Lower lobe of right lung (tissue), 2 donors: ENCODE measurements at regions not wholly inside any gene's neighbourhood (a gene's known extent, or its start where the extent isn't known, plus 50 kb on each side); places are given as distances from the start of the nearest gene placed in this dataset.

Source experiments
- ATAC-seq, 2 donors: fragments of 200-7000 bp; cut with Tn5 transposase; one replicate each; pipeline ENCODE4 v1.9.1; 2020 to 2022; ENCODE audit warnings: mild to moderate bottlenecking in 2 of 2, moderate library complexity in 2 of 2
- DNase-seq: peaks from one replicate; pipeline ENCODE4 v3.0.0-alpha.2; 2020
- H3K27ac ChIP-seq: fragments of 200-600 bp; one replicate; pipeline ENCODE4 v1.8.0; 2022
- H3K27me3 ChIP-seq: fragments of 200-600 bp; one replicate; pipeline ENCODE4 v1.8.0; 2022; ENCODE audit warnings: low read depth
- H3K36me3 ChIP-seq: fragments of 200-600 bp; one replicate; pipeline ENCODE4 v1.8.0; 2022; ENCODE audit warnings: mild to moderate bottlenecking
- H3K4me1 ChIP-seq: fragments of 200-600 bp; one replicate; pipeline ENCODE4 v1.8.0; 2022
- H3K4me3 ChIP-seq: fragments of 200-600 bp; one replicate; pipeline ENCODE4 v1.8.0; 2022; ENCODE audit warnings: mild to moderate bottlenecking
- H3K9me3 ChIP-seq: fragments of 200-600 bp; one replicate; pipeline ENCODE4 v1.8.0; 2022
- intact Hi-C: fragments of 100-400 bp; cut with DNase I; formaldehyde crosslinking; loops from one replicate; pipeline ENCODE4 v1.11.0; 2022
- TF ChIP-seq, protein P1 (sequence below): fragments of 200-600 bp; IDR thresholded peaks from one replicate; pipeline ENCODE4 v1.8.0; 2022; ENCODE audit warnings: antibody characterized with exemption, mild to moderate bottlenecking
- donor health status: DM: no; HTN: yes; CAD: no; lungs with severe emphysema.

DNA sequence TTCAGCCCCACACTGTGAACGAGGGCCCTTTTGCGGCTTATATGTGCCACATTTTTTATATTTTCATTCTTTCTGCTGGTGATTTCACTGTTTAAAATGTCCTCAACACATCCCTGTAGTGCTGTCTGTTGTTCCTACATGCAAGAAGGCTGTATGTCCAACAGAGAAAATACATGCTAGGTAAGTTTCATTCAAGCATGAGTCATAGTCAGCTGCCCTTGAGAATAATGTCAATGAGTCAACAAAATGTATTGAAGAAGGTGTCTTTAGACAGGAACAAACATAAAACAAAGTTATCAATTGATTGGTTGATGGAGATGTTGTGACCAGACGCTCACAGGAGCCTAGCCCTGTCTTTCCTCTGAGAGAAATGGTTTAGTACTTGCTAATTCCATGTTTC lies 553.4 kb downstream of the PLPP3 start:
- no peak overlapping the region for H3K4me3 ChIP-seq
- H3K27me3 ChIP-seq, result no peaks in the 10 kb centered on the region
- H3K36me3 ChIP-seq, result no peaks in the 10 kb centered on the region
- DNase-seq (no peak), ATAC-seq (no peak)
- intact Hi-C loops, result no loop called here
- H3K27ac ChIP-seq, result no peak overlapping the region
- H3K4me1 ChIP-seq, result no peaks in the 10 kb centered on the region
- no peaks in the 10 kb centered on the region for H3K9me3 ChIP-seq
- TF ChIP-seq, protein P1, sequence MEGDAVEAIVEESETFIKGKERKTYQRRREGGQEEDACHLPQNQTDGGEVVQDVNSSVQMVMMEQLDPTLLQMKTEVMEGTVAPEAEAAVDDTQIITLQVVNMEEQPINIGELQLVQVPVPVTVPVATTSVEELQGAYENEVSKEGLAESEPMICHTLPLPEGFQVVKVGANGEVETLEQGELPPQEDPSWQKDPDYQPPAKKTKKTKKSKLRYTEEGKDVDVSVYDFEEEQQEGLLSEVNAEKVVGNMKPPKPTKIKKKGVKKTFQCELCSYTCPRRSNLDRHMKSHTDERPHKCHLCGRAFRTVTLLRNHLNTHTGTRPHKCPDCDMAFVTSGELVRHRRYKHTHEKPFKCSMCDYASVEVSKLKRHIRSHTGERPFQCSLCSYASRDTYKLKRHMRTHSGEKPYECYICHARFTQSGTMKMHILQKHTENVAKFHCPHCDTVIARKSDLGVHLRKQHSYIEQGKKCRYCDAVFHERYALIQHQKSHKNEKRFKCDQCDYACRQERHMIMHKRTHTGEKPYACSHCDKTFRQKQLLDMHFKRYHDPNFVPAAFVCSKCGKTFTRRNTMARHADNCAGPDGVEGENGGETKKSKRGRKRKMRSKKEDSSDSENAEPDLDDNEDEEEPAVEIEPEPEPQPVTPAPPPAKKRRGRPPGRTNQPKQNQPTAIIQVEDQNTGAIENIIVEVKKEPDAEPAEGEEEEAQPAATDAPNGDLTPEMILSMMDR, result no peak

DNA sequence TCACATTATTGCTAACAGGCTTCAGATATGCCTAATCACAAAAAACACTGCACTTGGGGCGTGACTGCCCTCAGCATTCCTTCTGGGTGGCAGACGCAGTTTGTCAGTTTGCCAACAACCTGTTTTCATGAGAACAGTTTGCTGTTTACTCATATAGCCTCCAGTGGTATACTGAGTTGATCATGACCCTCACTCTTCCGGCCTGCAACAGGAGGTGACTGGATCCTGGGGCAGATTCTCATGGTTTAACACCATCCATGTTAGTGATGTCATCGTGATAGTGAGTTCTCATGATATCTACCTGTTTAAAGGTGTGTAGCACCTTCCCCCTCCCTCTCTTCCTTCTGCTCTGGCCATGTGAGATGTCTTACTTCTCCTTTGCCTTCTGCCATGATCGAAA lies 555.2 kb downstream of the PLPP3 start:
- TF ChIP-seq, protein P1, result no peak
- Histone ChIP-seq H3K9me3 (no peaks in the 10 kb centered on the region), H3K27me3 (no peaks in the 10 kb centered on the region), H3K36me3 (no peaks in the 10 kb centered on the region), H3K4me3 (no peak overlapping the region), H3K4me1 (no peaks in the 10 kb centered on the region), H3K27ac (no peak overlapping the region)
- intact Hi-C loops, result no loop called here
- DNase-seq (no peak), ATAC-seq (no peak)

DNA sequence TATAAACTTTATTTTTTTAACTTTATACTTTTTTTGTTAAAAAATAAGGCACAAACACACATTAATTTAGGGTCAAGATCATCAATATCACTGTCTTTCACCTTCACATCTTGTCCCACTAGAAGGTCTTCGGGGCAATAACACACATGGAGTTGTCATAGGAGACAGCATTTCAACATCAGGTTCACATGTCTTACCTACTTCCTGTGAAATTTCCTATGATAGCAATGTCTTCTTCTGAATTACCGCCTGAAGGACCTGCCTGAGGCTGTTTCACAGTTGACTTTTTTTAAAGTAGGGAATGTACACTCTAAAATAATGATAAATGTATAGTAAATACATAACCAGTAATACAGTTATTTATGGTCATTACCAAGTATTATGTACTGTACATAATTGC lies 559.4 kb downstream of the PLPP3 start:
- no peaks in the 10 kb centered on the region for H3K9me3 ChIP-seq
- H3K27me3 ChIP-seq, result no peaks in the 10 kb centered on the region
- TF ChIP-seq, protein P1, result no peak
- intact Hi-C loops, result no loop called here
- H3K4me1 ChIP-seq, result no peaks in the 10 kb centered on the region
- no peak overlapping the region for H3K4me3 ChIP-seq
- no peaks in the 10 kb centered on the region for H3K36me3 ChIP-seq
- DNase-seq, result no peak
- ATAC-seq, result no peak
- no peak overlapping the region for H3K27ac ChIP-seq

DNA sequence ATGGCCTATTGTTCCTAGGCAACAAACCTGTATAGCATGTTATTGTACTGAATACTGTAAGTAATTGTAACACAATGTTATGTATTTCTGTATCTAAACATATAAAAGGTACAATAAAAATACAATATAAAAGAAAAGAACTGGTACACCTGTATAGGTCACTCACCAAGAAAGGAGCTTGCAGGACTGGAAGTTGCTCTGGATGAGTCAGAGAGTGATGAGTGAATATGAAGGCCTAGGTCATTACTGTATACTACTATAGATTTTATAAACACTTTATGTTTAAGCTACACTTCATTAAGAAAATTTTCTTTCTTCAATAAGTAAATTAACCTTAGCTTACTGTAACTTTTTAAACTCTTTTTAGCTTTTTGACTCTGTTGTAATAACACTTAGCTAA lies 559.9 kb downstream of the PLPP3 start:
- TF ChIP-seq, protein P1, result no peak
- Histone ChIP-seq H3K4me3 (no peak overlapping the region), H3K27ac (no peak overlapping the region), H3K9me3 (no peaks in the 10 kb centered on the region), H3K36me3 (no peaks in the 10 kb centered on the region), H3K27me3 (no peaks in the 10 kb centered on the region), H3K4me1 (no peaks in the 10 kb centered on the region)
- intact Hi-C loops, result no loop called here
- ATAC-seq (no peak), DNase-seq (no peak)

DNA sequence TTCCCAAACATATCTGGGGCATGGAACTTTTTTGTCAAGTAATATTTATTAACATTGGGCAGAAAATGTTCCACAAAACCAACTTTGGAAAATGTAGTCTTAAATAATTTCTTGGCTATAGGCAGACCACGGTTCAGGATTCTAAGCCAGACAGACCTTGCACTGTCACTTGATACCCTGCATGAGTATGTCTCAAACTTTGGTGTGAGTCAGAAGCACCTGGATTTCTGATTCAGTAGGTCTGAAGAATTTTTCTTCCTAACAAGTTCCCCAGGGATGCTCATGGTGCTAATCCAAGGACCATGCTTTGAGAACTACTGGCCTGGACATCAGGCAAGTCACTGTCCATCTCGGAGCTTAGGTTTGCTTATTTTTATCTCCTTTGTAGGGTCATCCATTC lies 562.0 kb downstream of the PLPP3 start:
- TF ChIP-seq, protein P1, result no peak
- DNase-seq, result no peak
- Histone ChIP-seq H3K36me3 (no peaks in the 10 kb centered on the region), H3K27me3 (no peaks in the 10 kb centered on the region), H3K4me1 (no peaks in the 10 kb centered on the region), H3K9me3 (no peaks in the 10 kb centered on the region), H3K4me3 (no peak overlapping the region), H3K27ac (no peak overlapping the region)
- ATAC-seq, result no peak
- intact Hi-C loops, result no loop called here

DNA sequence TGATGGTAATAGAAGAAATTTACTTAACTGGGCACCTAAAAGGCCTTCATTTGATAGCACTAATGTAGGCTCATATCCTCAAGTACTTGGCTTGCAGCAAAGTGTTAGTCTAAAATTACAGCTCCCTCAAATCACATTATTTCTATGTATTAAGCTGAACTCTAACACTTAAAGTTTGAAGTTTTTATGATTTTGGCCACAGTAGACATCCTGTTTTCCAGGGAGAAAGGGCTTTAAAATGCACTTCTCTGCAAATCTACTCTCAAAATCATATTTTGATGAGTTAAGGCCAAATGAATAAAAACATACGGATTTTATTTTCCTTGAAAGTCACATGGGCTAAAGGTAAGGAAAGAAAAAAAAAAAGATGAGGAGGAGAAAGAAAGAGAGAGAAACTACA lies 575.5 kb downstream of the PLPP3 start:
- ATAC-seq, result no peak
- no peak overlapping the region for H3K27ac ChIP-seq
- no peaks in the 10 kb centered on the region for H3K36me3 ChIP-seq
- H3K9me3 ChIP-seq, result peaks cover 3% of the 10 kb centered on the region
- TF ChIP-seq, protein P1, result no peak
- no peak overlapping the region for H3K4me3 ChIP-seq
- no peaks in the 10 kb centered on the region for H3K4me1 ChIP-seq
- DNase-seq, result no peak
- H3K27me3 ChIP-seq, result no peaks in the 10 kb centered on the region
- intact Hi-C loops, result no loop called here
